Esophagus muscularis mucosa (tissue), 4 donors: ENCODE measurements at regions not wholly inside any gene's neighbourhood (a gene's known extent, or its start where the extent isn't known, plus 50 kb on each side); places are given as distances from the start of the nearest gene placed in this dataset.

Experiments
- CTCF ChIP-seq, 3 experiments: fragments of 200-600 bp in 2 of 3; fragments of 450-650 bp in 1 of 3; sonication (generic) in 2 of 3; IDR thresholded peaks; one replicate each; pipeline ENCODE4 v1.5.1; 2017 to 2019; ENCODE audit warnings: antibody characterized with exemption in 3 of 3, mild to moderate bottlenecking in 2 of 3, moderate library complexity in 1 of 3
- EP300 ChIP-seq: sonication (generic); formaldehyde crosslinking; IDR thresholded peaks from one replicate; pipeline ENCODE4 v1.6.1; 2017; ENCODE audit warnings: antibody characterized with exemption
- POLR2A ChIP-seq: fragments of 450-650 bp; IDR thresholded peaks from one replicate; pipeline ENCODE4 v1.6.1; 2017; ENCODE audit warnings: antibody characterized with exemption, moderate library complexity, mild to moderate bottlenecking, low read depth
- POLR2AphosphoS5 ChIP-seq, 2 donors: sonication (generic); formaldehyde crosslinking; IDR thresholded peaks; one replicate each; pipeline ENCODE4 v1.6.1; 2017; ENCODE audit warnings: antibody characterized with exemption in 2 of 2

GRCh38 chr4:24080871-24081270 is 191.0 kb upstream of the PPARGC1A start:
- TF ChIP-seq CTCF (IDR thresholded peaks at IDR 0.05) = no peak
- no peak for TF ChIP-seq EP300
- no peak for TF ChIP-seq POLR2A
- no peak for TF ChIP-seq POLR2AphosphoS5 (IDR thresholded peaks at IDR 0.05)
